Breast epithelium (tissue), 3 donors: ENCODE measurements at regions not wholly inside any gene's neighbourhood (a gene's known extent, or its start where the extent isn't known, plus 50 kb on each side); places are given as distances from the start of the nearest gene placed in this dataset.

Source experiments
- POLR2A ChIP-seq: fragments of 450-650 bp; IDR thresholded peaks from one replicate; pipeline ENCODE4 v1.6.1; 2016; ENCODE audit warnings: antibody characterized with exemption, mild to moderate bottlenecking, moderate library complexity
- TF ChIP-seq, protein P1 (sequence below), 3 donors: fragments of 450-650 bp; IDR thresholded peaks; one replicate each; pipeline ENCODE4 v1.5.1; 2016 to 2017; ENCODE audit warnings: antibody characterized with exemption in 3 of 3, mild to moderate bottlenecking in 3 of 3, moderate library complexity in 3 of 3

DNA sequence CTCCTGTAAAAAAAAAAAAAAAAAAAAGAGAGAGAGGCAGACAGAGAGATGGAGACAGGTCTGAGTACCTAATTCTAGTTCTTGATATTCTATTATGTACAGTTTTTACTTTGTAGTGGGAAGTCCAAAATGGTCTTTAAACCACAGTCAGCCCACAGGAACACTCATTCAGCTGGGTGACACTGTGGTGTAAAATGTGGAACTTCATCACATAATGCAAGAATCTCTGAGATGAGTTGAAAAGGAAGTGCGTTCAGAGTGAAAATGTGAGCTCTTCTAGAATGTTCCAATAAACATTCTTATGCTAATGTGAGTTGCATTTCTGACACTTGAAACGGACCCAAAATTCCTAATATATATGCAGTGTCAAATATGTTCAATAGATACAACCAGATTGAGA lies 972.1 kb downstream of the CDH11 start:
- TF ChIP-seq, protein P1, sequence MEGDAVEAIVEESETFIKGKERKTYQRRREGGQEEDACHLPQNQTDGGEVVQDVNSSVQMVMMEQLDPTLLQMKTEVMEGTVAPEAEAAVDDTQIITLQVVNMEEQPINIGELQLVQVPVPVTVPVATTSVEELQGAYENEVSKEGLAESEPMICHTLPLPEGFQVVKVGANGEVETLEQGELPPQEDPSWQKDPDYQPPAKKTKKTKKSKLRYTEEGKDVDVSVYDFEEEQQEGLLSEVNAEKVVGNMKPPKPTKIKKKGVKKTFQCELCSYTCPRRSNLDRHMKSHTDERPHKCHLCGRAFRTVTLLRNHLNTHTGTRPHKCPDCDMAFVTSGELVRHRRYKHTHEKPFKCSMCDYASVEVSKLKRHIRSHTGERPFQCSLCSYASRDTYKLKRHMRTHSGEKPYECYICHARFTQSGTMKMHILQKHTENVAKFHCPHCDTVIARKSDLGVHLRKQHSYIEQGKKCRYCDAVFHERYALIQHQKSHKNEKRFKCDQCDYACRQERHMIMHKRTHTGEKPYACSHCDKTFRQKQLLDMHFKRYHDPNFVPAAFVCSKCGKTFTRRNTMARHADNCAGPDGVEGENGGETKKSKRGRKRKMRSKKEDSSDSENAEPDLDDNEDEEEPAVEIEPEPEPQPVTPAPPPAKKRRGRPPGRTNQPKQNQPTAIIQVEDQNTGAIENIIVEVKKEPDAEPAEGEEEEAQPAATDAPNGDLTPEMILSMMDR (IDR thresholded peaks at IDR 0.05) = no peak
- no peak for TF ChIP-seq POLR2A
